ENCODE measurements at regions not wholly inside any gene's neighbourhood (a gene's known extent, or its start where the extent isn't known, plus 50 kb on each side); places are given as distances from the start of the nearest gene placed in this dataset.
A peak's percentile ranks its signal among the peaks of the same experiment; 100 is the strongest.

GRCh38 chr3:42037318-42037945 lies 53.7 kb upstream of the TRAK1 start:
- Mint-ChIP-seq H3K27ac (ENCODE audit: unreplicated experiment) (peak overlapping the region; percentile 42), H3K9me3 (ENCODE audit: unreplicated experiment) (no peaks in the 10 kb centered on the region), H3K36me3 (ENCODE audit: unreplicated experiment) (peaks cover 5% of the 10 kb centered on the region), H3K4me1 (ENCODE audit: unreplicated experiment) (peaks cover 53% of the 10 kb centered on the region), H3K27me3 (ENCODE audit: unreplicated experiment) (no peaks in the 10 kb centered on the region), H3K4me3 (ENCODE audit: unreplicated experiment) (no peak overlapping the region)
- no peak for TF ChIP-seq CTCF (IDR thresholded peaks at IDR 0.05)
- no peak for DNase-seq (ENCODE audit: extremely low spot score, unreplicated experiment)

- H3K36me3 Mint-ChIP-seq (ENCODE audit: unreplicated experiment) = peaks cover 5% of the 10 kb centered on the region
- DNase-seq (ENCODE audit: extremely low spot score, unreplicated experiment) = no peak
- no peak overlapping the region for H3K4me3 Mint-ChIP-seq (ENCODE audit: unreplicated experiment)
- TF ChIP-seq CTCF (IDR thresholded peaks at IDR 0.05) = no peak
- H3K4me1 Mint-ChIP-seq (ENCODE audit: unreplicated experiment) = peaks cover 61% of the 10 kb centered on the region
- no peaks in the 10 kb centered on the region for H3K27me3 Mint-ChIP-seq (ENCODE audit: unreplicated experiment)
- peak overlapping the region; percentile 77 for H3K27ac Mint-ChIP-seq (ENCODE audit: unreplicated experiment)
- H3K9me3 Mint-ChIP-seq (ENCODE audit: unreplicated experiment) = no peaks in the 10 kb centered on the region
Observed at GRCh38 chr3:42036483-42036823, 54.7 kb upstream of the TRAK1 start.

- no peaks in the 10 kb centered on the region for H3K9me3 Mint-ChIP-seq (ENCODE audit: unreplicated experiment)
- H3K27me3 Mint-ChIP-seq (ENCODE audit: unreplicated experiment) = no peaks in the 10 kb centered on the region
- peaks cover 5% of the 10 kb centered on the region for H3K36me3 Mint-ChIP-seq (ENCODE audit: unreplicated experiment)
Observed at GRCh38 chr3:42035816-42036482, 55.2 kb upstream of the TRAK1 start.

GRCh38 chr3:42035007-42035406 lies 56.1 kb upstream of the TRAK1 start:
- peaks cover 5% of the 10 kb centered on the region for H3K36me3 Mint-ChIP-seq (ENCODE audit: unreplicated experiment)
- DNase-seq (ENCODE audit: extremely low spot score, unreplicated experiment) = no peak
- peak overlapping the region; percentile 7 for H3K27ac Mint-ChIP-seq (ENCODE audit: unreplicated experiment)
- H3K27me3 Mint-ChIP-seq (ENCODE audit: unreplicated experiment) = no peaks in the 10 kb centered on the region
- no peak for TF ChIP-seq CTCF (IDR thresholded peaks at IDR 0.05)
- H3K9me3 Mint-ChIP-seq (ENCODE audit: unreplicated experiment) = no peaks in the 10 kb centered on the region
- H3K4me3 Mint-ChIP-seq (ENCODE audit: unreplicated experiment) = no peak overlapping the region
- peaks cover 60% of the 10 kb centered on the region for H3K4me1 Mint-ChIP-seq (ENCODE audit: unreplicated experiment)

More at GRCh38 chr3:42035816-42036482, 55.2 kb upstream of the TRAK1 start:
- TF ChIP-seq CTCF (IDR thresholded peaks at IDR 0.05) = no peak
- H3K4me1 Mint-ChIP-seq (ENCODE audit: unreplicated experiment) = peaks cover 60% of the 10 kb centered on the region
- H3K4me3 Mint-ChIP-seq (ENCODE audit: unreplicated experiment) = no peak overlapping the region
- DNase-seq (ENCODE audit: extremely low spot score, unreplicated experiment) = no peak
- peak overlapping the region; percentile 77 for H3K27ac Mint-ChIP-seq (ENCODE audit: unreplicated experiment)

GRCh38 chr3:42033741-42034140 lies 57.4 kb upstream of the TRAK1 start:
- Mint-ChIP-seq H3K4me3 (ENCODE audit: unreplicated experiment) (no peak overlapping the region), H3K27ac (ENCODE audit: unreplicated experiment) (peak overlapping the region; percentile 88), H3K4me1 (ENCODE audit: unreplicated experiment) (peaks cover 60% of the 10 kb centered on the region), H3K9me3 (ENCODE audit: unreplicated experiment) (no peaks in the 10 kb centered on the region), H3K36me3 (ENCODE audit: unreplicated experiment) (peaks cover 5% of the 10 kb centered on the region), H3K27me3 (ENCODE audit: unreplicated experiment) (no peaks in the 10 kb centered on the region)
- DNase-seq (ENCODE audit: extremely low spot score, unreplicated experiment) = no peak
- no peak for TF ChIP-seq CTCF (IDR thresholded peaks at IDR 0.05)

Measured in osteocyte (in vitro differentiated cells).